22Rv1 (cell line): ENCODE measurements at regions not wholly inside any gene's neighbourhood (a gene's known extent, or its start where the extent isn't known, plus 50 kb on each side); places are given as distances from the start of the nearest gene placed in this dataset.

Experiments
- CTCF ChIP-seq: fragments of 450-650 bp; IDR thresholded peaks from 2 replicates; pipeline ENCODE4 v1.5.1; 2017; ENCODE audit warnings: mild to moderate bottlenecking
- ZFX ChIP-seq: fragments of 450-650 bp; IDR thresholded peaks from 2 replicates; pipeline ENCODE4 v1.6.1; 2017; ENCODE audit warnings: antibody characterized with exemption, borderline replicate concordance

- no peak for TF ChIP-seq CTCF
- no peak for TF ChIP-seq ZFX
Observed at GRCh38 chr7:113649556-113649955, 269.3 kb downstream of the PPP1R3A start.
